Loucy (cell line): ENCODE measurements at regions not wholly inside any gene's neighbourhood (a gene's known extent, or its start where the extent isn't known, plus 50 kb on each side); places are given as distances from the start of the nearest gene placed in this dataset.

Experiments
- CTCF ChIP-seq: fragments of 200-600 bp; sonication (generic); conservative IDR thresholded peaks from 2 replicates; pipeline ENCODE4 v1.5.1; 2014; ENCODE audit warnings: mild to moderate bottlenecking, antibody characterized with exemption, low read length
- EZH2phosphoT487 ChIP-seq: fragments of 200-600 bp; IDR thresholded peaks from 2 replicates; pipeline ENCODE4 v1.6.1; 2018; ENCODE audit warnings: antibody characterized with exemption, mild to moderate bottlenecking, moderate library complexity, borderline replicate concordance

- no peak for TF ChIP-seq CTCF
- TF ChIP-seq EZH2phosphoT487, result no peak
These were observed 161.9 kb upstream of the RAI14 start for GRCh38 chr5:34494111-34494755.
